GM19239 (cell line): ENCODE measurements at regions not wholly inside any gene's neighbourhood (a gene's known extent, or its start where the extent isn't known, plus 50 kb on each side); places are given as distances from the start of the nearest gene placed in this dataset.
A peak's percentile ranks its signal among the peaks of the same experiment; 100 is the strongest.

Experiments used
- DNase-seq: peaks from one replicate; pipeline ENCODE4 v3.0.0; 2011; ENCODE audit warnings: low spot score; ENCODE audit not compliant: insufficient read length
- FAIRE-seq: peaks from 2 replicates; lab custom pipeline; 2011; peaks lifted over from hg19 to GRCh38; lab: Jason Lieb, UNC

- DNase-seq (peak; percentile 15), FAIRE-seq (peak; percentile 97)
Observed at GRCh38 chr11:103844327-103845215, 191.9 kb upstream of the DDI1 start.

GRCh38 chr11:103845331-103845730 lies 191.1 kb upstream of the DDI1 start:
- DNase-seq (no peak), FAIRE-seq (no peak)

- FAIRE-seq (no peak), DNase-seq (no peak)
Observed at GRCh38 chr11:103848686-103849085, 187.8 kb upstream of the DDI1 start.

- DNase-seq (no peak), FAIRE-seq (no peak)
Observed at GRCh38 chr11:103849366-103849765, 187.1 kb upstream of the DDI1 start.

- peak; percentile 26 for FAIRE-seq
- no peak for DNase-seq
Observed at GRCh38 chr11:103850419-103851165, 185.8 kb upstream of the DDI1 start.

- FAIRE-seq (no peak), DNase-seq (no peak)
Observed at GRCh38 chr11:103851166-103851651, 185.2 kb upstream of the DDI1 start.
